ENCODE measurements at regions not wholly inside any gene's neighbourhood (a gene's known extent, or its start where the extent isn't known, plus 50 kb on each side); places are given as distances from the start of the nearest gene placed in this dataset.
A peak's percentile ranks its signal among the peaks of the same experiment; 100 is the strongest.
"Not testable (repeated sequence)": the region's sequence is repeated elsewhere in the genome, so short reads cannot be mapped to it uniquely, and the experiment has no call there.

- not testable (repeated sequence) for DNase-seq (ENCODE audit: extremely low read depth, low read depth)
Observed at GRCh38 chr1:196366-196765, 255.1 kb downstream of the OR4F29 start.

- not testable (repeated sequence) for DNase-seq (ENCODE audit: extremely low read depth, low read depth)
Observed at GRCh38 chr1:191296-192049, 260.0 kb downstream of the OR4F29 start.

- DNase-seq (ENCODE audit: extremely low read depth, low read depth) = not testable (repeated sequence)
Observed at GRCh38 chr1:190678-191077, 260.8 kb downstream of the OR4F29 start.

DNA sequence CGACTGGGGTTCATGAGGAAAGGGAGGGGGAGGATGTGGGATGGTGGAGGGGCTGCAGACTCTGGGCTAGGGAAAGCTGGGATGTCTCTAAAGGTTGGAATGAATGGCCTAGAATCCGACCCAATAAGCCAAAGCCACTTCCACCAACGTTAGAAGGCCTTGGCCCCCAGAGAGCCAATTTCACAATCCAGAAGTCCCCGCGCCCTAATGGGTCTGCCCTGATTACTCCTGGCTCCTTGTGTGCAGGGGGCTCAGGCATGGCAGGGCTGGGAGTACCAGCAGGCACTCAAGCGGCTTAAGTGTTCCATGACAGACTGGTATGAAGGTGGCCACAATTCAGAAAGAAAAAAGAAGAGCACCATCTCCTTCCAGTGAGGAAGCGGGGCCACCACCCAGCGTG lies 261.6 kb downstream of the OR4F29 start:
- DNase-seq (ENCODE audit: extremely low read depth, low read depth) = not testable (repeated sequence)

DNA sequence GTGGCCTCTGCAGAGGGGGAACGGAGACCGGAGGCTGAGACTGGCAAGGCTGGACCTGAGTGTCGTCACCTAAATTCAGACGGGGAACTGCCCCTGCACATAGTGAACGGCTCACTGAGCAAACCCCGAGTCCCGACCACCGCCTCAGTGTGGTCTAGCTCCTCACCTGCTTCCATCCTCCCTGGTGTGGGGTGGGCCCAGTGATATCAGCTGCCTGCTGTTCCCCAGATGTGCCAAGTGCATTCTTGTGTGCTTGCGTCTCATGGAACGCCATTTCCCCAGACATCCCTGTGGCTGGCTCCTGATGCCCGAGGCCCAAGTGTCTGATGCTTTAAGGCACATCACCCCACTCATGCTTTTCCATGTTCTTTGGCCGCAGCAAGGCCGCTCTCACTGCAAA lies 262.2 kb downstream of the OR4F29 start:
- not testable (repeated sequence) for DNase-seq (ENCODE audit: extremely low read depth, low read depth)

- DNase-seq (ENCODE audit: extremely low read depth, low read depth) = not testable (repeated sequence)
Observed at GRCh38 chr1:187298-187697, 264.2 kb downstream of the OR4F29 start.

GRCh38 chr1:186691-187131 lies 264.8 kb downstream of the OR4F29 start:
- not testable (repeated sequence) for DNase-seq (ENCODE audit: extremely low read depth, low read depth)

DNA sequence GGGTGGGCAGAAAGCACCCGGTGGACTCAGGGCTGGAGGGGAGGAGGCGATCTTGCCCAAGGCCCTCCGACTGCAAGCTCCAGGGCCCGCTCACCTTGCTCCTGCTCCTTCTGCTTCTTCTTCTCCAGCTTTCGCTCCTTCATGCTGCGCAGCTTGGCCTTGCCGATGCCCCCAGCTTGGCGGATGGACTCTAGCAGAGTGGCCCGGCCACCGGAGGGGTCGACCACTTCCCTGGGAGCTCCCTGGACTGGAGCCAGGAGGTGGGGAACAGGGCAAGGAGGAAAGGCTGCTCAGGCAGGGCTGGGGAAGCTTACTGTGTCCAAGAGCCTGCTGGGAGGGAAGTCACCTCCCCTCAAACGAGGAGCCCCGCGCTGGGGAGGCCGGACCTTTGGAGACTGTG lies 265.3 kb downstream of the OR4F29 start:
- not testable (repeated sequence) for DNase-seq (ENCODE audit: extremely low read depth, low read depth)

DNA sequence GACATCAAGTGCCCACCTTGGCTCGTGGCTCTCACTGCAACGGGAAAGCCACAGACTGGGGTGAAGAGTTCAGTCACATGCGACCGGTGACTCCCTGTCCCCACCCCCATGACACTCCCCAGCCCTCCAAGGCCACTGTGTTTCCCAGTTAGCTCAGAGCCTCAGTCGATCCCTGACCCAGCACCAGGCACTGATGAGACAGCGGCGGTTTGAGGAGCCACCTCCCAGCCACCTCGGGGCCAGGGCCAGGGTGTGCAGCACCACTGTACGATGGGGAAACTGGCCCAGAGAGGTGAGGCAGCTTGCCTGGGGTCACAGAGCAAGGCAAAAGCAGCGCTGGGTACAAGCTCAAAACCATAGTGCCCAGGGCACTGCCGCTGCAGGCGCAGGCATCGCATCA lies 266.0 kb downstream of the OR4F29 start:
- DNase-seq (ENCODE audit: extremely low read depth, low read depth) = not testable (repeated sequence)

GRCh38 chr1:184336-184686 lies 267.2 kb downstream of the OR4F29 start:
- not testable (repeated sequence) for DNase-seq (ENCODE audit: extremely low read depth, low read depth)

- not testable (repeated sequence) for DNase-seq (ENCODE audit: extremely low read depth, low read depth)
Observed at GRCh38 chr1:183620-184335, 267.7 kb downstream of the OR4F29 start.

GRCh38 chr1:183081-183480 lies 268.4 kb downstream of the OR4F29 start:
- DNase-seq (ENCODE audit: extremely low read depth, low read depth) = not testable (repeated sequence)

GRCh38 chr1:182631-183030 lies 268.8 kb downstream of the OR4F29 start:
- DNase-seq (ENCODE audit: extremely low read depth, low read depth) = not testable (repeated sequence)

DNA sequence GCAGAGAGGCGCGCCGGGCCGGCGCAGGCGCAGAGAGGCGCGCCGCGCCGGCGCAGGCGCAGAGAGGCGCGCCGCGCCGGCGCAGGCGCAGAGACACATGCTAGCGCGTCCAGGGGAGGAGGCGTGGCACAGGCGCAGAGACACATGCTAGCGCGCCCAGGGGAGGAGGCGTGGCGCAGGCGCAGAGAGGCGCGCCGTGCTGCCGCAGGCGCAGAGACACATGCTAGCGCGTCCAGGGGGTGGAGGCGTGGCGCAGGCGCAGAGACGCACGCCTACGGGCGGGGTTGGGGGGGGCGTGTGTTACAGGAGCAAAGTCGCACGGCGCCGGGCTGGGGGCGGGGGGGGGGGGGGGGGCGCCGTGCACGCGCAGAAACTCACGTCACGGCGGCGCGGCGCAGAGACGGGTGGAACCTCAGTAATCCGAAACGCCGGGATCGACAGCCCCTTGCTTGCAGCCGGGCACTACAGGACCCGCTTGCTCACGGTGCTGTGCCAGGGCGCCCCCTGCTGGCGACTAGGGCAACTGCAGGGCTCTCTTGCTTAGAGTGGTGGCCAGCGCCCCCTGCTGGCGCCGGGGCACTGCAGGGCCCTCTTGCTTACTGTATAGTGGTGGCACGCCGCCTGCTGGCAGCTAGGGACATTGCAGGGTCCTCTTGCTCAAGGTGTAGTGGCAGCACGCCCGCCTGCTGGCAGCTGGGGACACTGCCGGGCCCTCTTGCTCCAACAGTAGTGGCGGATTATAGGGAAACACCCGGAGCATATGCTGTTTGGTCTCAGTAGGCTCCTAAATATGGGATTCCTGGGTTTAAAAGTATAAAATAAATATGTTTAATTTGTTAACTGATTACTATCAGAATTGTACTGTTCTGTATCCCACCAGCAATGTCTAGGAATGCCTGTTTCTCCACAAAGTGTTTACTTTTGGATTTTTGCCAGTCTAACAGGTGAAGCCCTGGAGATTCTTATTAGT lies 269.9 kb downstream of the OR4F29 start:
- peak; percentile 55 for DNase-seq (ENCODE audit: extremely low read depth, low read depth)

DNA sequence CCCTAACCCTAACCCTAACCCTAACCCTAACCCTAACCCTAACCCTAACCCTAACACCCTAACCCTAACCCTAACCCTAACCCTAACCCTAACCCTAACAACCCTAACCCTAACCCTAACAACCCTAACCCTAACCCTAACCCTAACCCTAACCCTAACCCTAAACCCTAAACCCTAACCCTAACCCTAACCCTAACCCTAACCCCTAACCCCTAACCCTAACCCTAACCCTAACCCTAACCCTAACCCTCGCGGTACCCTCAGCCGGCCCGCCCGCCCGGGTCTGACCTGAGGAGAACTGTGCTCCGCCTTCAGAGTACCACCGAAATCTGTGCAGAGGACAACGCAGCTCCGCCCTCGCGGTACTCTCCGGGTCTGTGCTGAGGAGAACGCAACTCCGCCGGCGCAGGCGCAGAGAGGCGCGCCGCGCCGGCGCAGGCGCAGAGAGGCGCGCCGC lies 270.7 kb downstream of the OR4F29 start:
- not testable (repeated sequence) for DNase-seq (ENCODE audit: extremely low read depth, low read depth)

DNA sequence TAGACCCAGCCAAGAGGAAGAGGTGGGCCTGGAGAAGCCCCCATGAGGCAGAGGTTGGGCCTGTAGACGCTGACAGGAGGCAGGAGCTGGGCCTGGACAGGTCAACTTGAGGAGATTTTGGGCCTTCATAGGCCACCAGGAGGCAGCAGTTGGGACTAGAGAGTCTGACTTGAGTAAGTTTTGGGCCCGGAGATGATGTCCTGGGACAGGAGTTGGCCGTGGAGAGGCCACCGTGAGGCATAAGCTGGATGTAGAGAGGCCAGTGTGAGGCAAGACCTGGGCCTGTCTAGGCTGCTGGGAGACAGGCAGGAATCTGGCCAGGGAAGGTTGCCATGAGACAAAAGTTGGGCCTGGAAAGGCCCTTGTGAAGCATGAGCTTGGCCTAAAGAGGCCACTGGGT lies 312.6 kb downstream of the OR4F29 start:
- not testable (repeated sequence) for DNase-seq (ENCODE audit: extremely low read depth, low read depth)

- DNase-seq (ENCODE audit: extremely low read depth, low read depth) = not testable (repeated sequence)
Observed at GRCh38 chr1:137664-138063, 313.8 kb downstream of the OR4F29 start.

- DNase-seq (ENCODE audit: extremely low read depth, low read depth) = not testable (repeated sequence)
Observed at GRCh38 chr1:136344-136932, 315.0 kb downstream of the OR4F29 start.

DNA sequence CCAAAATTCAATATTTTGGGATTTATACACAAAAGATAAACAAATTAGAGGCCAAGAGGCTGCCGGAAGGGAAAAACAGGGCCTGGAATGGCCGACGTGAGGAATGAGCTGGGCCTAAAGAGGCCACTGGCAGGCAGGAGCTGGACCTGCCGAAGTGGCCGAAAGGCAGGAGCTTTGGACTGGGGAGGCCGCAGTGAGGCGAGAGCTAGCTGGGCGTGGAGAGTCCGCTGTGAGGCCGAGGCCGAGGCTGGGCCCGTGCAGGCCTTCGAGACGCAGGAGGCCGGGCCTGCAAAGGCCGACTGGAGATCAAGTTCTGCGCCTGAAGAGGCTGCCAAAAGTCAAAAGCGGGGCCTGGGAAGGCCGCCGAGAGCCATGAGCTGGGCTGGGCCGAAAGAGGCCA lies 316.5 kb downstream of the OR4F29 start:
- not testable (repeated sequence) for DNase-seq (ENCODE audit: extremely low read depth, low read depth)

DNA sequence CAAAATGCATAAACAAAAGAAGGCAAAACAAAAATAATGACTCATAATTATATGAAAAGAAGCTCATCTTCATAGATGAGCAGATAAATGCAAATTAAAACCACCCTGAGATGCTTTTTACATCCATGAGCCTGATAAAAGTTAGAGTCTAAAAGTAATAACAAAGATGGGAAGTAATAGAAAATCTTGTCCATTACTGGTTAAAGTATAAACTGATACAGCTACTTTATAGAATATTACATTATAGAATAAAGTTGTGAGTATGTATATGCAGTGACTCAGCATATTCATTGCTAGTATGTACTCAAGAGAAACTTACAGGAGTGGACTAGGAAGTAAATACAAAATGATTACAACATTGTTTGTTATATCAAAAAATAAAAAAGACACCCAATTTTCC lies 333.0 kb downstream of the OR4F29 start:
- not testable (repeated sequence) for DNase-seq (ENCODE audit: extremely low read depth, low read depth)

All from NCI-H460 (cell line).